ENCODE measurements at regions not wholly inside any gene's neighbourhood (a gene's known extent, or its start where the extent isn't known, plus 50 kb on each side); places are given as distances from the start of the nearest gene placed in this dataset.

- no peak for TF ChIP-seq CTCF (IDR thresholded peaks at IDR 0.05; ENCODE audit: low read depth, low read length, poor library complexity, severe bottlenecking)
- Histone ChIP-seq H3K27ac (ENCODE audit: low read depth, low read length) (no peak overlapping the region), H3K4me2 (ENCODE audit: low read length) (no peak overlapping the region), H3K4me3 (ENCODE audit: low read length) (no peak overlapping the region), H3K9me3 (ENCODE audit: control insufficient read depth, insufficient read depth, low read length) (no peaks in the 10 kb centered on the region), H3K36me3 (ENCODE audit: control insufficient read depth, low read length) (no peaks in the 10 kb centered on the region), H3K4me1 (ENCODE audit: control insufficient read depth, low read length) (no peaks in the 10 kb centered on the region), H4K20me1 (ENCODE audit: control insufficient read depth, insufficient read depth, low read depth, low read length) (no peaks in the 10 kb centered on the region), H3K27me3 (ENCODE audit: control insufficient read depth, low read length) (no peaks in the 10 kb centered on the region), H3F3A (ENCODE audit: control insufficient read depth, insufficient read depth) (no peaks in the 10 kb centered on the region), H3K9me2 (replicated peaks; ENCODE audit: control insufficient read depth, low read length) (no peaks in the 10 kb centered on the region), H3K79me2 (ENCODE audit: control insufficient read depth, low read length) (no peaks in the 10 kb centered on the region)
These were observed 162.1 kb downstream of the EFNB1 start for GRCh38 chrX:68990948-68991347.

- H3K9me3 ChIP-seq (ENCODE audit: control insufficient read depth, insufficient read depth, low read length) = no peaks in the 10 kb centered on the region
- H4K20me1 ChIP-seq (ENCODE audit: control insufficient read depth, insufficient read depth, low read depth, low read length) = no peaks in the 10 kb centered on the region
- H3K27me3 ChIP-seq (ENCODE audit: control insufficient read depth, low read length) = no peaks in the 10 kb centered on the region
- H3K79me2 ChIP-seq (ENCODE audit: control insufficient read depth, low read length) = no peaks in the 10 kb centered on the region
- H3F3A ChIP-seq (ENCODE audit: control insufficient read depth, insufficient read depth) = no peaks in the 10 kb centered on the region
- no peak overlapping the region for H3K4me3 ChIP-seq (ENCODE audit: low read length)
- no peaks in the 10 kb centered on the region for H3K9me2 ChIP-seq (replicated peaks; ENCODE audit: control insufficient read depth, low read length)
- H3K27ac ChIP-seq (ENCODE audit: low read depth, low read length) = no peak overlapping the region
- no peaks in the 10 kb centered on the region for H3K4me1 ChIP-seq (ENCODE audit: control insufficient read depth, low read length)
- H3K36me3 ChIP-seq (ENCODE audit: control insufficient read depth, low read length) = no peaks in the 10 kb centered on the region
- no peak for TF ChIP-seq EZH2phosphoT487 (IDR thresholded peaks at IDR 0.05; ENCODE audit: borderline replicate concordance, low read length)
- no peak for TF ChIP-seq CTCF (IDR thresholded peaks at IDR 0.05; ENCODE audit: low read depth, low read length, poor library complexity, severe bottlenecking)
- H3K4me2 ChIP-seq (ENCODE audit: low read length) = no peak overlapping the region
These were observed 161.2 kb downstream of the EFNB1 start for GRCh38 chrX:68989865-68990606.

DNA sequence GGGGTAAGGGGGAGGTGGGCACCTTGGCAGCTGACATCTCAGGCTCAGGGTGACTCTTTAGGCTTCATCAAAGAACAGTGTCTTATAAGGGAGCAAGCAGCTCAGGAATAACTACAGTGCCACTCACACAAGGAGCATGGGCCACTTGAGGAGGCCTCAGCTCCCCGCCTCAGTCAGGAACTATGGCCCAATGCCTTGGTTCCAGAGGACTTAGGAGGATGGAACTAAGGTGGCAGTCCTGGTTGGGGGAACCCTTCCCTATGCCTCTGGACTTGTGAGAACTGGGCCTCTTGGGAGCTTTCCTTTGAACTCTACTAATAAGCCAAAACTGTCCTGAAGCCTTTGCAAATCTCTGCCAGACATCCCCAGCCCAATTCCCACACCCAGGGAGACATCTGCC, 160.6 kb downstream of the EFNB1 start:
- Histone ChIP-seq H3F3A (ENCODE audit: control insufficient read depth, insufficient read depth) (no peaks in the 10 kb centered on the region), H3K4me3 (ENCODE audit: low read length) (no peak overlapping the region), H3K36me3 (ENCODE audit: control insufficient read depth, low read length) (no peaks in the 10 kb centered on the region), H3K9me3 (ENCODE audit: control insufficient read depth, insufficient read depth, low read length) (no peaks in the 10 kb centered on the region), H3K27ac (ENCODE audit: low read depth, low read length) (no peak overlapping the region), H3K27me3 (ENCODE audit: control insufficient read depth, low read length) (no peaks in the 10 kb centered on the region), H3K79me2 (ENCODE audit: control insufficient read depth, low read length) (no peaks in the 10 kb centered on the region), H4K20me1 (ENCODE audit: control insufficient read depth, insufficient read depth, low read depth, low read length) (no peaks in the 10 kb centered on the region), H3K4me1 (ENCODE audit: control insufficient read depth, low read length) (no peaks in the 10 kb centered on the region), H3K4me2 (ENCODE audit: low read length) (no peak overlapping the region), H3K9me2 (replicated peaks; ENCODE audit: control insufficient read depth, low read length) (no peaks in the 10 kb centered on the region)
- no peak for TF ChIP-seq EZH2phosphoT487 (IDR thresholded peaks at IDR 0.05; ENCODE audit: borderline replicate concordance, low read length)
- TF ChIP-seq CTCF (IDR thresholded peaks at IDR 0.05; ENCODE audit: low read depth, low read length, poor library complexity, severe bottlenecking) = no peak

All from DOHH2 (cell line).